Panc1 (cell line): ENCODE measurements at regions not wholly inside any gene's neighbourhood (a gene's known extent, or its start where the extent isn't known, plus 50 kb on each side); places are given as distances from the start of the nearest gene placed in this dataset.

Source experiments
- CTCF ChIP-seq: fragments of 450-650 bp; IDR thresholded peaks from 2 replicates; pipeline ENCODE4 v1.5.1; 2017; ENCODE audit warnings: mild to moderate bottlenecking
- POLR2AphosphoS5 ChIP-seq: IDR thresholded peaks from 2 replicates; pipeline ENCODE4 v1.6.1; 2012; ENCODE audit warnings: mild to moderate bottlenecking, low read depth, low read length, moderate library complexity
- SIN3A ChIP-seq: IDR thresholded peaks from 2 replicates; pipeline ENCODE4 v1.6.1; 2012; ENCODE audit warnings: low read depth, mild to moderate bottlenecking, low read length, moderate library complexity, borderline replicate concordance; ENCODE audit not compliant: insufficient read depth
- TF ChIP-seq, protein P1 (sequence below), 2 experiments: IDR thresholded peaks; 2 replicates each; pipeline ENCODE4 v1.6.1; 2011 to 2012; ENCODE audit warnings: low read depth in 2 of 2, control low read depth in 1 of 2, low read length in 1 of 2, mild to moderate bottlenecking in 1 of 2, moderate library complexity in 1 of 2; ENCODE audit not compliant: insufficient read depth in 1 of 2

GRCh38 chr13:26111797-26112196, 60.0 kb upstream of the SHISA2 start:
- TF ChIP-seq CTCF (no peak), POLR2AphosphoS5 (no peak), SIN3A (no peak)
- TF ChIP-seq, protein P1, sequence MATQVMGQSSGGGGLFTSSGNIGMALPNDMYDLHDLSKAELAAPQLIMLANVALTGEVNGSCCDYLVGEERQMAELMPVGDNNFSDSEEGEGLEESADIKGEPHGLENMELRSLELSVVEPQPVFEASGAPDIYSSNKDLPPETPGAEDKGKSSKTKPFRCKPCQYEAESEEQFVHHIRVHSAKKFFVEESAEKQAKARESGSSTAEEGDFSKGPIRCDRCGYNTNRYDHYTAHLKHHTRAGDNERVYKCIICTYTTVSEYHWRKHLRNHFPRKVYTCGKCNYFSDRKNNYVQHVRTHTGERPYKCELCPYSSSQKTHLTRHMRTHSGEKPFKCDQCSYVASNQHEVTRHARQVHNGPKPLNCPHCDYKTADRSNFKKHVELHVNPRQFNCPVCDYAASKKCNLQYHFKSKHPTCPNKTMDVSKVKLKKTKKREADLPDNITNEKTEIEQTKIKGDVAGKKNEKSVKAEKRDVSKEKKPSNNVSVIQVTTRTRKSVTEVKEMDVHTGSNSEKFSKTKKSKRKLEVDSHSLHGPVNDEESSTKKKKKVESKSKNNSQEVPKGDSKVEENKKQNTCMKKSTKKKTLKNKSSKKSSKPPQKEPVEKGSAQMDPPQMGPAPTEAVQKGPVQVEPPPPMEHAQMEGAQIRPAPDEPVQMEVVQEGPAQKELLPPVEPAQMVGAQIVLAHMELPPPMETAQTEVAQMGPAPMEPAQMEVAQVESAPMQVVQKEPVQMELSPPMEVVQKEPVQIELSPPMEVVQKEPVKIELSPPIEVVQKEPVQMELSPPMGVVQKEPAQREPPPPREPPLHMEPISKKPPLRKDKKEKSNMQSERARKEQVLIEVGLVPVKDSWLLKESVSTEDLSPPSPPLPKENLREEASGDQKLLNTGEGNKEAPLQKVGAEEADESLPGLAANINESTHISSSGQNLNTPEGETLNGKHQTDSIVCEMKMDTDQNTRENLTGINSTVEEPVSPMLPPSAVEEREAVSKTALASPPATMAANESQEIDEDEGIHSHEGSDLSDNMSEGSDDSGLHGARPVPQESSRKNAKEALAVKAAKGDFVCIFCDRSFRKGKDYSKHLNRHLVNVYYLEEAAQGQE (IDR thresholded peaks at IDR 0.05; ENCODE audit: insufficient read depth in 1 of 2, low read depth in 2 of 2, low read length in 1 of 2): no peak
